RPMI7951 (cell line): ENCODE measurements at regions not wholly inside any gene's neighbourhood (a gene's known extent, or its start where the extent isn't known, plus 50 kb on each side); places are given as distances from the start of the nearest gene placed in this dataset.

Source experiments
- DNase-seq: peaks from one replicate; pipeline ENCODE4 v3.0.0-alpha.2; 2012; ENCODE audit warnings: low read depth

GRCh38 chr13:103354171-103354570 lies 288.0 kb upstream of the SLC10A2 start:
- DNase-seq = no peak

GRCh38 chr13:103351035-103351828 lies 285.0 kb upstream of the SLC10A2 start:
- no peak for DNase-seq

- no peak for DNase-seq
Observed at GRCh38 chr13:103350147-103350546, 283.9 kb upstream of the SLC10A2 start.

- DNase-seq = no peak
Observed at GRCh38 chr13:103349211-103349980, 283.2 kb upstream of the SLC10A2 start.

- DNase-seq = no peak
Observed at GRCh38 chr13:103335241-103335640, 269.0 kb upstream of the SLC10A2 start.

GRCh38 chr13:103331924-103332323 lies 265.7 kb upstream of the SLC10A2 start:
- DNase-seq = no peak

GRCh38 chr13:103328899-103329298 lies 262.7 kb upstream of the SLC10A2 start:
- no peak for DNase-seq

GRCh38 chr13:103326326-103326725 lies 260.1 kb upstream of the SLC10A2 start:
- no peak for DNase-seq

GRCh38 chr13:103325672-103326071 lies 259.5 kb upstream of the SLC10A2 start:
- DNase-seq = no peak

- no peak for DNase-seq
Observed at GRCh38 chr13:103324641-103325040, 258.4 kb upstream of the SLC10A2 start.

- DNase-seq = no peak
Observed at GRCh38 chr13:103315711-103316110, 249.5 kb upstream of the SLC10A2 start.

GRCh38 chr13:103312467-103312866 lies 246.2 kb upstream of the SLC10A2 start:
- DNase-seq = no peak

GRCh38 chr13:103308667-103309066 lies 242.4 kb upstream of the SLC10A2 start:
- DNase-seq = no peak

- DNase-seq = no peak
Observed at GRCh38 chr13:103306163-103306562, 239.9 kb upstream of the SLC10A2 start.

GRCh38 chr13:103303078-103303651 lies 236.9 kb upstream of the SLC10A2 start:
- no peak for DNase-seq

GRCh38 chr13:103302676-103303075 lies 236.5 kb upstream of the SLC10A2 start:
- DNase-seq = no peak

GRCh38 chr13:103299079-103299478 lies 232.9 kb upstream of the SLC10A2 start:
- no peak for DNase-seq

- DNase-seq = no peak
Observed at GRCh38 chr13:103297083-103297482, 230.9 kb upstream of the SLC10A2 start.

- DNase-seq = no peak
Observed at GRCh38 chr13:103291798-103292572, 225.8 kb upstream of the SLC10A2 start.

- DNase-seq = no peak
Observed at GRCh38 chr13:103291226-103291625, 225.0 kb upstream of the SLC10A2 start.

GRCh38 chr13:103289681-103290080 lies 223.5 kb upstream of the SLC10A2 start:
- DNase-seq = no peak

- DNase-seq = no peak
Observed at GRCh38 chr13:103288114-103288513, 221.9 kb upstream of the SLC10A2 start.
